LNCaP clone FGC (cell line): ENCODE measurements at regions not wholly inside any gene's neighbourhood (a gene's known extent, or its start where the extent isn't known, plus 50 kb on each side); places are given as distances from the start of the nearest gene placed in this dataset.

ENCODE experiments used
- DNase-seq: peaks from one replicate; pipeline ENCODE4 v3.0.0-alpha.2; 2011; ENCODE audit warnings: low read depth
- H3K4me3 ChIP-seq: 2 replicates; pipeline ENCODE4 v1.5.1; 2011; ENCODE audit warnings: mild to moderate bottlenecking, low read depth, low read length, control low read depth
- CTCF ChIP-seq: IDR thresholded peaks from 2 replicates; pipeline ENCODE4 v1.5.1; 2012; ENCODE audit warnings: mild to moderate bottlenecking; ENCODE audit not compliant: control insufficient read depth, insufficient read depth; ENCODE audit errors: extremely low read depth

- no peak for TF ChIP-seq CTCF
- no peak for DNase-seq
- no peak overlapping the region for H3K4me3 ChIP-seq
Observed at GRCh38 chr5:33317271-33317670, 123.5 kb upstream of the TARS1 start.

- DNase-seq, result no peak
- H3K4me3 ChIP-seq, result no peak overlapping the region
- no peak for TF ChIP-seq CTCF
Observed at GRCh38 chr5:33319151-33319550, 121.6 kb upstream of the TARS1 start.

GRCh38 chr5:33319841-33320240 lies 120.9 kb upstream of the TARS1 start:
- TF ChIP-seq CTCF, result no peak
- no peak overlapping the region for H3K4me3 ChIP-seq
- no peak for DNase-seq

- TF ChIP-seq CTCF, result no peak
- H3K4me3 ChIP-seq, result no peak overlapping the region
- no peak for DNase-seq
Observed at GRCh38 chr5:33321026-33321425, 119.7 kb upstream of the TARS1 start.

GRCh38 chr5:33322632-33323031 lies 118.1 kb upstream of the TARS1 start:
- H3K4me3 ChIP-seq, result no peak overlapping the region
- no peak for DNase-seq
- no peak for TF ChIP-seq CTCF

GRCh38 chr5:33324667-33325307 lies 116.0 kb upstream of the TARS1 start:
- no peak overlapping the region for H3K4me3 ChIP-seq
- DNase-seq, result no peak
- no peak for TF ChIP-seq CTCF

- no peak for DNase-seq
- TF ChIP-seq CTCF, result no peak
- H3K4me3 ChIP-seq, result no peak overlapping the region
Observed at GRCh38 chr5:33328818-33329217, 111.9 kb upstream of the TARS1 start.
